ENCODE measurements at regions not wholly inside any gene's neighbourhood (a gene's known extent, or its start where the extent isn't known, plus 50 kb on each side); places are given as distances from the start of the nearest gene placed in this dataset.
A peak's percentile ranks its signal among the peaks of the same experiment; 100 is the strongest.

GRCh38 chr12:24222968-24223367, 273.5 kb upstream of the SOX5 start:
- Histone ChIP-seq H3K4me2 (ENCODE audit: low read length) (no peak overlapping the region), H3K9me3 (ENCODE audit: insufficient read depth, low read depth, low read length) (no peaks in the 10 kb centered on the region), H3K79me2 (ENCODE audit: insufficient read depth, low read length) (no peaks in the 10 kb centered on the region), H3K27ac (ENCODE audit: low read depth, low read length) (no peak overlapping the region), H3K9ac (ENCODE audit: low read length) (no peak overlapping the region), H2AFZ (ENCODE audit: low read depth, low read length) (no peak overlapping the region), H3K4me3 (ENCODE audit: insufficient read depth, low read depth, low read length) (no peak overlapping the region), H3K27me3 (ENCODE audit: insufficient read depth, low read length) (no peaks in the 10 kb centered on the region), H3K4me1 (ENCODE audit: insufficient read depth, low read length) (peaks cover 15% of the 10 kb centered on the region), H3K36me3 (ENCODE audit: insufficient read depth, low read length) (no peaks in the 10 kb centered on the region), H4K20me1 (ENCODE audit: insufficient read depth, low read length) (no peaks in the 10 kb centered on the region)
- TF ChIP-seq CTCF (IDR thresholded peaks at IDR 0.05; ENCODE audit: insufficient read depth, low read depth, low read length): no peak
- no peak for TF ChIP-seq EZH2 (IDR thresholded peaks at IDR 0.05; ENCODE audit: insufficient read depth, low read length)
- Mint-ChIP-seq H3K4me1 (ENCODE audit: low read depth, unreplicated experiment) (peaks cover 13% of the 10 kb centered on the region), H3K36me3 (ENCODE audit: low read depth, unreplicated experiment) (no peaks in the 10 kb centered on the region), H3K27me3 (ENCODE audit: low read depth, unreplicated experiment) (no peaks in the 10 kb centered on the region), H3K4me3 (ENCODE audit: unreplicated experiment) (no peak overlapping the region), H3K27ac (ENCODE audit: unreplicated experiment) (peak overlapping the region; percentile 28), H3K9me3 (ENCODE audit: unreplicated experiment) (no peaks in the 10 kb centered on the region)
- FAIRE-seq (no peak), DNase-seq (ENCODE audit: low read depth) (peak; percentile 78)

GRCh38 chr12:24212496-24212895, 263.0 kb upstream of the SOX5 start:
- no peak overlapping the region for H3K4me3 ChIP-seq (ENCODE audit: insufficient read depth, low read depth, low read length)
- no peak overlapping the region for H3K9ac ChIP-seq (ENCODE audit: low read length)
- FAIRE-seq (no peak), DNase-seq (ENCODE audit: low read depth) (no peak)
- Mint-ChIP-seq H3K4me1 (ENCODE audit: low read depth, unreplicated experiment) (no peaks in the 10 kb centered on the region), H3K4me3 (ENCODE audit: unreplicated experiment) (no peak overlapping the region), H3K36me3 (ENCODE audit: low read depth, unreplicated experiment) (no peaks in the 10 kb centered on the region), H3K9me3 (ENCODE audit: unreplicated experiment) (no peaks in the 10 kb centered on the region), H3K27me3 (ENCODE audit: low read depth, unreplicated experiment) (no peaks in the 10 kb centered on the region), H3K27ac (ENCODE audit: unreplicated experiment) (no peak overlapping the region)
- H4K20me1 ChIP-seq (ENCODE audit: insufficient read depth, low read length): no peaks in the 10 kb centered on the region
- TF ChIP-seq CTCF (IDR thresholded peaks at IDR 0.05; ENCODE audit: insufficient read depth, low read depth, low read length) (no peak), EZH2 (IDR thresholded peaks at IDR 0.05; ENCODE audit: insufficient read depth, low read length) (no peak)
- H3K4me1 ChIP-seq (ENCODE audit: insufficient read depth, low read length): no peaks in the 10 kb centered on the region
- no peaks in the 10 kb centered on the region for H3K79me2 ChIP-seq (ENCODE audit: insufficient read depth, low read length)
- H3K9me3 ChIP-seq (ENCODE audit: insufficient read depth, low read depth, low read length): no peaks in the 10 kb centered on the region
- H2AFZ ChIP-seq (ENCODE audit: low read depth, low read length): no peak overlapping the region
- no peak overlapping the region for H3K4me2 ChIP-seq (ENCODE audit: low read length)
- H3K27ac ChIP-seq (ENCODE audit: low read depth, low read length): no peak overlapping the region
- no peaks in the 10 kb centered on the region for H3K36me3 ChIP-seq (ENCODE audit: insufficient read depth, low read length)
- no peaks in the 10 kb centered on the region for H3K27me3 ChIP-seq (ENCODE audit: insufficient read depth, low read length)

GRCh38 chr12:24206621-24207020, 257.2 kb upstream of the SOX5 start:
- H3K9ac ChIP-seq (ENCODE audit: low read length): no peak overlapping the region
- H2AFZ ChIP-seq (ENCODE audit: low read depth, low read length): no peak overlapping the region
- H3K4me2 ChIP-seq (ENCODE audit: low read length): no peak overlapping the region
- no peaks in the 10 kb centered on the region for H3K9me3 Mint-ChIP-seq (ENCODE audit: unreplicated experiment)
- no peaks in the 10 kb centered on the region for H3K36me3 Mint-ChIP-seq (ENCODE audit: low read depth, unreplicated experiment)
- no peaks in the 10 kb centered on the region for H3K79me2 ChIP-seq (ENCODE audit: insufficient read depth, low read length)
- peaks cover 3% of the 10 kb centered on the region for H3K4me1 Mint-ChIP-seq (ENCODE audit: low read depth, unreplicated experiment)
- TF ChIP-seq CTCF (IDR thresholded peaks at IDR 0.05; ENCODE audit: insufficient read depth, low read depth, low read length): no peak
- TF ChIP-seq EZH2 (IDR thresholded peaks at IDR 0.05; ENCODE audit: insufficient read depth, low read length): no peak
- H3K27ac ChIP-seq (ENCODE audit: low read depth, low read length): no peak overlapping the region
- no peaks in the 10 kb centered on the region for H3K27me3 ChIP-seq (ENCODE audit: insufficient read depth, low read length)
- no peak overlapping the region for H3K4me3 Mint-ChIP-seq (ENCODE audit: unreplicated experiment)
- H3K4me3 ChIP-seq (ENCODE audit: insufficient read depth, low read depth, low read length): no peak overlapping the region
- H3K4me1 ChIP-seq (ENCODE audit: insufficient read depth, low read length): peaks cover 4% of the 10 kb centered on the region
- no peak overlapping the region for H3K27ac Mint-ChIP-seq (ENCODE audit: unreplicated experiment)
- H3K27me3 Mint-ChIP-seq (ENCODE audit: low read depth, unreplicated experiment): no peaks in the 10 kb centered on the region
- no peaks in the 10 kb centered on the region for H3K36me3 ChIP-seq (ENCODE audit: insufficient read depth, low read length)
- DNase-seq (ENCODE audit: low read depth): no peak
- H3K9me3 ChIP-seq (ENCODE audit: insufficient read depth, low read depth, low read length): no peaks in the 10 kb centered on the region
- FAIRE-seq: no peak
- H4K20me1 ChIP-seq (ENCODE audit: insufficient read depth, low read length): no peaks in the 10 kb centered on the region
